H1 (cell line): ENCODE measurements at regions not wholly inside any gene's neighbourhood (a gene's known extent, or its start where the extent isn't known, plus 50 kb on each side); places are given as distances from the start of the nearest gene placed in this dataset.

Experiments
- CTCF ChIA-PET: fragments of 300-600 bp; sonication (Branson Sonifier 250); formaldehyde crosslinking; loops from one replicate; lab custom pipeline; 2021; ENCODE audit not compliant: partially characterized antibody; lab: Charles Lee
- POLR2A ChIA-PET: fragments of 300-600 bp; sonication (Branson Sonifier 250); formaldehyde crosslinking; loops from one replicate; lab custom pipeline; 2021; ENCODE audit warnings: inconsistent platforms; ENCODE audit not compliant: partially characterized antibody; lab: Charles Lee
- DNase-seq, 2 experiments: peaks; one replicate each; pipeline versions ENCODE4 v3.0.0 to v3.0.0-alpha.2; 2010 to 2022; ENCODE audit warnings: low spot score in 2 of 2, low read depth in 1 of 2, mixed read lengths in 1 of 2
- FAIRE-seq: peaks from 2 replicates; lab custom pipeline; 2011; peaks lifted over from hg19 to GRCh38; lab: Jason Lieb, UNC
- H2AFZ ChIP-seq: 2 replicates; pipeline ENCODE4 v1.8.1; 2012; ENCODE audit warnings: low read length, inconsistent platforms
- H2AK5ac ChIP-seq: 2 replicates; pipeline ENCODE4 v1.6.1; 2013; ENCODE audit warnings: low read depth, low read length
- H2BK120ac ChIP-seq: replicated peaks from 2 replicates; pipeline ENCODE3; 2013; ENCODE audit warnings: low read depth, low read length, inconsistent platforms
- H2BK12ac ChIP-seq: 2 replicates; pipeline ENCODE4 v1.6.1; 2013; ENCODE audit warnings: low read depth, low read length
- H2BK15ac ChIP-seq: 2 replicates; pipeline ENCODE4 v1.6.1; 2013; ENCODE audit warnings: low read length
- H2BK20ac ChIP-seq: 2 replicates; pipeline ENCODE4 v1.6.1; 2013; ENCODE audit warnings: low read length
- H2BK5ac ChIP-seq: 2 replicates; pipeline ENCODE4 v1.6.1; 2013; ENCODE audit warnings: low read depth, low read length
- H3K14ac ChIP-seq: 2 replicates; pipeline ENCODE4 v1.6.1; 2013; ENCODE audit warnings: inconsistent platforms; ENCODE audit not compliant: insufficient read length
- H3K18ac ChIP-seq: 2 replicates; pipeline ENCODE4 v1.6.1; 2013; ENCODE audit warnings: low read length; ENCODE audit errors: extremely low read depth
- H3K23ac ChIP-seq: 2 replicates; pipeline ENCODE4 v1.6.1; 2013; ENCODE audit warnings: inconsistent platforms; ENCODE audit not compliant: insufficient read length
- H3K23me2 ChIP-seq: 2 replicates; pipeline ENCODE4 v1.6.1; 2013; ENCODE audit warnings: low read depth, low read length
- H3K27ac ChIP-seq: 2 replicates; pipeline ENCODE4 v1.6.1; 2011; ENCODE audit warnings: low read depth, low read length, inconsistent platforms
- H3K27me3 ChIP-seq, 4 experiments: replicated peaks in 1 of 4; 1 replicate in 1 of 4; 2 replicates in 3 of 4; pipeline versions ENCODE4 v1.6.1 to v1.8.1; 2011 to 2013; ENCODE audit warnings: low read length in 3 of 4, mild to moderate bottlenecking in 3 of 4, inconsistent platforms in 2 of 4, mixed read lengths in 2 of 4, moderate library complexity in 1 of 4; ENCODE audit not compliant: control insufficient read depth in 3 of 4, insufficient read depth in 3 of 4; ENCODE audit errors: extremely low read depth in 1 of 4
- H3K36me3 ChIP-seq, 4 experiments: 2 replicates each; pipeline versions ENCODE4 v1.6.1 to v1.8.1; 2011 to 2013; ENCODE audit warnings: mild to moderate bottlenecking in 4 of 4, low read length in 3 of 4, moderate library complexity in 2 of 4, control low read depth in 1 of 4, inconsistent platforms in 1 of 4; ENCODE audit not compliant: insufficient read depth in 4 of 4, control insufficient read depth in 2 of 4
- H3K4ac ChIP-seq: replicated peaks from 2 replicates; pipeline ENCODE3; 2013; ENCODE audit warnings: low read length, low read depth, mixed read lengths, inconsistent platforms; ENCODE audit not compliant: insufficient read length
- H3K4me1 ChIP-seq, 4 experiments: replicated peaks in 1 of 4; 1 replicate in 1 of 4; 2 replicates in 3 of 4; pipeline versions ENCODE4 v1.6.1 to v1.8.1; 2011 to 2013; ENCODE audit warnings: low read length in 3 of 4, inconsistent platforms in 2 of 4, mixed read lengths in 1 of 4; ENCODE audit not compliant: insufficient read depth in 4 of 4, control insufficient read depth in 3 of 4
- H3K4me2 ChIP-seq, 2 experiments: 2 replicates each; pipeline versions ENCODE4 v1.6.1 to v1.8.1; 2011 to 2013; ENCODE audit warnings: low read depth in 2 of 2, low read length in 2 of 2, control low read depth in 1 of 2, inconsistent platforms in 1 of 2, mild to moderate bottlenecking in 1 of 2; ENCODE audit not compliant: insufficient read depth in 1 of 2
- H3K4me3 ChIP-seq, 4 experiments: fragments of 200-600, 300-600 bp in 1 of 4; sonication (generic), shearing (Covaris generic), sonication (Bioruptor Twin) in 1 of 4; 2 replicates each; pipeline versions ENCODE4 v1.5.1 to v1.8.1; 2011 to 2016; ENCODE audit warnings: low read length in 4 of 4, low read depth in 3 of 4, control low read depth in 2 of 4, inconsistent platforms in 2 of 4, mild to moderate bottlenecking in 2 of 4, mixed read lengths in 1 of 4, moderate library complexity in 1 of 4; ENCODE audit not compliant: insufficient read depth in 2 of 4; ENCODE audit errors: extremely low read depth in 1 of 4
- H3K56ac ChIP-seq: replicated peaks from 2 replicates; pipeline ENCODE3; 2013; ENCODE audit warnings: low read depth, mild to moderate bottlenecking, mixed read lengths, low read length, inconsistent platforms; ENCODE audit not compliant: insufficient read length
- H3K79me1 ChIP-seq: 2 replicates; pipeline ENCODE4 v1.6.1; 2013; ENCODE audit warnings: low read depth, low read length, control low read depth
- H3K79me2 ChIP-seq, 2 experiments: 2 replicates each; pipeline versions ENCODE4 v1.6.1 to v1.8.1; 2012 to 2013; ENCODE audit warnings: low read length in 2 of 2, mild to moderate bottlenecking in 2 of 2, inconsistent platforms in 1 of 2; ENCODE audit not compliant: insufficient read depth in 2 of 2, control insufficient read depth in 1 of 2
- H3K9ac ChIP-seq, 4 experiments: replicated peaks in 1 of 4; 1 replicate in 1 of 4; 2 replicates in 3 of 4; pipeline versions ENCODE4 v1.6.1 to v1.8.1; 2011 to 2013; ENCODE audit warnings: low read depth in 3 of 4, low read length in 3 of 4, control low read depth in 2 of 4, mild to moderate bottlenecking in 2 of 4, moderate library complexity in 2 of 4, inconsistent platforms in 1 of 4; ENCODE audit errors: extremely low read depth in 1 of 4
- H3K9me3 ChIP-seq, 2 experiments: 2 replicates each; pipeline versions ENCODE4 v1.6.1 to v1.8.1; 2012 to 2013; ENCODE audit warnings: mild to moderate bottlenecking in 2 of 2, moderate library complexity in 2 of 2, control low read depth in 1 of 2, inconsistent platforms in 1 of 2, low read depth in 1 of 2, low read length in 1 of 2, mixed read lengths in 1 of 2; ENCODE audit not compliant: insufficient read depth in 2 of 2
- H4K20me1 ChIP-seq, 2 experiments: replicated peaks in 1 of 2; 2 replicates each; pipeline versions ENCODE3 to v1.8.1; 2011 to 2013; ENCODE audit warnings: inconsistent platforms in 2 of 2, low read length in 2 of 2, mild to moderate bottlenecking in 1 of 2; ENCODE audit not compliant: insufficient read depth in 2 of 2, control insufficient read depth in 1 of 2
- H4K5ac ChIP-seq: 2 replicates; pipeline ENCODE4 v1.6.1; 2013; ENCODE audit warnings: low read length, low read depth, mixed read lengths, inconsistent platforms; ENCODE audit not compliant: insufficient read length
- H4K8ac ChIP-seq: 2 replicates; pipeline ENCODE4 v1.8.0; 2013; ENCODE audit warnings: mild to moderate bottlenecking, moderate library complexity, low read length, inconsistent platforms; ENCODE audit not compliant: insufficient read depth; ENCODE audit errors: extremely low read depth
- H4K91ac ChIP-seq: replicated peaks from 2 replicates; pipeline ENCODE3; 2013; ENCODE audit warnings: low read length, mixed read lengths, inconsistent platforms; ENCODE audit not compliant: insufficient read length
- ATF2 ChIP-seq: IDR thresholded peaks from 2 replicates; pipeline ENCODE4 v1.6.1; 2012; ENCODE audit warnings: low read length, inconsistent platforms
- CREB1 ChIP-seq: IDR thresholded peaks from 2 replicates; pipeline ENCODE4 v1.6.1; 2012; ENCODE audit warnings: inconsistent platforms
- FOSL1 ChIP-seq: IDR thresholded peaks from 2 replicates; pipeline ENCODE4 v1.6.1; 2011; ENCODE audit warnings: mild to moderate bottlenecking, low read depth, low read length, moderate library complexity; ENCODE audit not compliant: insufficient read depth
- GABPA ChIP-seq: IDR thresholded peaks from 2 replicates; pipeline ENCODE4 v1.6.1; 2011; ENCODE audit warnings: mild to moderate bottlenecking, low read length, moderate library complexity, borderline replicate concordance; ENCODE audit not compliant: insufficient read depth
- MAX ChIP-seq: IDR thresholded peaks from 2 replicates; pipeline ENCODE4 v1.6.1; 2012; ENCODE audit warnings: inconsistent platforms
- SIX5 ChIP-seq: IDR thresholded peaks from 2 replicates; pipeline ENCODE4 v1.6.1; 2011; ENCODE audit warnings: mild to moderate bottlenecking, low read depth, low read length
- SP4 ChIP-seq: IDR thresholded peaks from 2 replicates; pipeline ENCODE4 v1.6.1; 2012; ENCODE audit warnings: low read length, inconsistent platforms
- SRF ChIP-seq: IDR thresholded peaks from 2 replicates; pipeline ENCODE4 v1.6.1; 2011; ENCODE audit warnings: mild to moderate bottlenecking, low read depth, low read length, moderate library complexity
- TAF7 ChIP-seq: optimal IDR thresholded peaks from 2 replicates; pipeline ENCODE3; 2011; ENCODE audit warnings: low read depth, mild to moderate bottlenecking, inconsistent platforms, low read length, moderate library complexity, borderline replicate concordance
- WGBS, 2 experiments: shearing (Covaris generic) in 1 of 2; methylation state at CpG; one replicate each; pipeline versions ENCODE4 v1.1.6 to v1.1.7; 2013 to 2015; ENCODE audit warnings: low lambda C conversion rate in 2 of 2, mixed read lengths in 2 of 2, inconsistent platforms in 1 of 2, low coverage in 1 of 2, missing lambda C conversion rate in 1 of 2; ENCODE audit not compliant: insufficient replicate concordance in 2 of 2, insufficient coverage in 1 of 2, insufficient read length in 1 of 2; ENCODE audit errors: extremely low coverage in 1 of 2, missing lambda C conversion rate in 1 of 2; 5-methylcytosine and 5-hydroxymethylcytosine counted together
- TF ChIP-seq, protein P1 (sequence below): IDR thresholded peaks from 2 replicates; pipeline ENCODE4 v1.6.1; 2011; ENCODE audit warnings: low read depth, mild to moderate bottlenecking, low read length; ENCODE audit not compliant: insufficient read depth

DNA sequence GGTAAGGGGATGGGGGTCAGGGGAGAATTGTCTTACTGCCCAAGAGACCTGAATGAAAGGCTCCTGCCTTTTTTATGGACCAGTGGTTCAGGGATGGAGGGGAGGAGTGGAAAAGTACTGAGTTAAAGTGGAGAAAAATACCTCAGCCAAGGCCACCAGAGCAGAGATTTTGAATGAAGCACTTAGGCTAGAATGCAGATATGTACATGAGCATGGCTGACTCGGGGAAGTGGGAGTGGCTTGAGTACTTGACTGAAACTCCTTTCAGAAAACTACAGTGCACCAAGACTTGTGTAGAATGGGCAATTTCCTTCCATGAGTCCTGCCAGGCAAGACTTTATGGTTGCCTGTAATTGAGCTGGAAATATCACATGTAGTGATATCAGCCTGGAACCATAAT is 429.6 kb upstream of the LRRC7 start:
- FAIRE-seq, result no peak
- no peak overlapping the region for H2BK12ac ChIP-seq
- H3K23me2 ChIP-seq, result no peaks in the 10 kb centered on the region
- H3K9me3 ChIP-seq, result 0 out of 4 replicates have a peak, but pooled peaks cover 0 to 2% of the 10 kb centered on the region in 2 experiments
- ChIA-PET POLR2A (no interaction called here), CTCF (no interaction called here)
- no peaks in the 10 kb centered on the region for H4K20me1 ChIP-seq
- H2BK5ac ChIP-seq, result no peak overlapping the region
- no peak overlapping the region for H3K14ac ChIP-seq
- peaks cover 0 to 4% (median 0%) of the 10 kb centered on the region in 4 experiments; a peak in 1 of 7 replicates for H3K4me1 ChIP-seq
- 89% methylated on average over 1 of the region's 1 CpG; no CpG with 5 or more reads in 1 of the 2 experiments for WGBS, 2 experiments
- H2AK5ac ChIP-seq, result no peak overlapping the region
- H2BK120ac ChIP-seq, result no peak overlapping the region
- H3K9ac ChIP-seq, result no peak overlapping the region
- H3K79me2 ChIP-seq, result no peaks in the 10 kb centered on the region
- no peaks in the 10 kb centered on the region for H3K27me3 ChIP-seq
- no peak overlapping the region for H3K18ac ChIP-seq
- H4K8ac ChIP-seq, result no peak overlapping the region
- peak overlapping the region; percentile 20; the same call in 1 of the 2 replicates for H2BK15ac ChIP-seq
- no peaks in the 10 kb centered on the region for H3K79me1 ChIP-seq
- TF ChIP-seq SRF (no peak), GABPA (no peak), MAX (no peak), SIX5 (no peak), ATF2 (no peak), FOSL1 (no peak), TAF7 (no peak), SP4 (no peak), CREB1 (no peak)
- TF ChIP-seq, protein P1, sequence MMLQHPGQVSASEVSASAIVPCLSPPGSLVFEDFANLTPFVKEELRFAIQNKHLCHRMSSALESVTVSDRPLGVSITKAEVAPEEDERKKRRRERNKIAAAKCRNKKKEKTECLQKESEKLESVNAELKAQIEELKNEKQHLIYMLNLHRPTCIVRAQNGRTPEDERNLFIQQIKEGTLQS, result no peak
- no peak overlapping the region for H3K4me2 ChIP-seq
- H3K27ac ChIP-seq, result no peak overlapping the region
- H3K4me3 ChIP-seq, result no peak overlapping the region
- H3K56ac ChIP-seq, result no peak overlapping the region
- no peak overlapping the region for H4K5ac ChIP-seq
- no peak overlapping the region for H2BK20ac ChIP-seq
- H3K23ac ChIP-seq, result no peak overlapping the region
- H4K91ac ChIP-seq, result no peak overlapping the region
- 0 out of 2 replicates have a peak overlapping the region, but pooled peaks have one; percentile 81 for H2AFZ ChIP-seq
- H3K4ac ChIP-seq, result no peak overlapping the region
- no peak for DNase-seq
- H3K36me3 ChIP-seq, result no peaks in the 10 kb centered on the region
